ENCODE measurements at regions not wholly inside any gene's neighbourhood (a gene's known extent, or its start where the extent isn't known, plus 50 kb on each side); places are given as distances from the start of the nearest gene placed in this dataset.

DNA sequence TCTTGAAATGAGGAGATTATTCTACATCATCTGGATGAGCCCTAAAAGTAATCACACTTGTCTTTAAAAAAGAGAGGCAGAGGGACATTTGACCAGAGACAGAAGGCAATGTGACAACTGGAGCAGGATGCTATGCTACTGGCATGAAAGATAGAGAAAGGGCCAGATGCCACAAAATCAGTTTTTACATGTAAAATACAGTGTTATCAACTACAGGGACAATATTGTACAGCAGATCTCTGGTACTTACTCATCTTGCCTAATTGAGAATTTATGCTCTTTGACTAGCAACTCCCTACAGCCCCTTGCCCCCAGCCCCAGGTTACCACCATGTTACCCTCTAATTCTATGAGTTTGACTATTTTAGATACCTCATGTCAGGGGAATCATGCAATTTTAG, 633.4 kb downstream of the LTN1 start:
- Histone ChIP-seq H3K9me3 (ENCODE audit: control insufficient read depth, low read length) (no peaks in the 10 kb centered on the region), H3K18ac (ENCODE audit: low read depth in 1 of 2, low read length in 2 of 2) (no peak overlapping the region), H3K14ac (ENCODE audit: low read length in 2 of 2) (no peak overlapping the region), H3K4me2 (ENCODE audit: low read length, poor library complexity, severe bottlenecking) (no peak overlapping the region), H4K8ac (ENCODE audit: low read length) (no peak overlapping the region), H3K9ac (ENCODE audit: low read length) (no peak overlapping the region), H2BK15ac (ENCODE audit: low read depth, poor library complexity, severe bottlenecking) (no peak overlapping the region), H2AK5ac (ENCODE audit: low read length, severe bottlenecking) (no peak overlapping the region), H2BK5ac (ENCODE audit: low read depth, low read length, poor library complexity, severe bottlenecking) (no peak overlapping the region), H2BK120ac (ENCODE audit: low read depth, low read length) (no peak overlapping the region), H3K36me3 (ENCODE audit: control insufficient read depth in 1 of 2, insufficient read depth in 2 of 2, low read depth in 1 of 2, low read length in 2 of 2) (no peaks in the 10 kb centered on the region), H3K79me1 (replicated peaks; ENCODE audit: low read length, poor library complexity, severe bottlenecking) (no peaks in the 10 kb centered on the region), H3K4me3 (ENCODE audit: insufficient read depth in 1 of 2, low read depth in 1 of 2, low read length in 2 of 2) (no peak overlapping the region), H4K91ac (ENCODE audit: low read length) (no peak overlapping the region), H3K4me1 (ENCODE audit: control insufficient read depth, insufficient read depth, low read depth, low read length) (no peaks in the 10 kb centered on the region), H2AFZ (ENCODE audit: low read depth, low read length) (no peak overlapping the region), H3K27ac (ENCODE audit: low read length, poor library complexity, severe bottlenecking) (no peak overlapping the region), H2BK12ac (ENCODE audit: low read length in 2 of 2) (no peak overlapping the region), H3K4ac (ENCODE audit: low read depth in 1 of 2, low read length in 2 of 2) (no peak overlapping the region), H3K27me3 (ENCODE audit: control insufficient read depth in 1 of 2, insufficient read depth in 1 of 2, low read length in 2 of 2) (no peaks in the 10 kb centered on the region), H3K23ac (ENCODE audit: low read length in 2 of 2) (no peak overlapping the region)
- DNase-seq = no peak

DNA sequence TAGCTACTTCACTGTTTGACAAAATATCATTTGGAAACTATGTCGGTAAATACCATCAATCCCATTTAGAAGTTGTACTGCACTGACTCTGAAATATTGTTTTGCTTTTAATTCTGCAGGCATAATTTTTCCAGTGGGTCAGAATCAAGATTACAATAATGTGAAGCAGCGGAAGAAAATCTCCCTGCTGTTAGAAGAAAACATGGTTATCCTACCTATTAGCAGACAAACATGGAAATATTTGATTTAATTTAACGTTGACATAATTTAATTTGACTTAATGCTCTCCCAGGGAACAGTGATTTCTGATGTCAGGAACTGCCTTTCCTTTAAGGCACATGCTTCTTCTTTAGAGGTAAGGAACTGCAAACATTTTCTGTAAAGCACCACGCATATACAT, 634.0 kb downstream of the LTN1 start:
- H3K79me1 ChIP-seq (replicated peaks; ENCODE audit: low read length, poor library complexity, severe bottlenecking) = no peaks in the 10 kb centered on the region
- no peaks in the 10 kb centered on the region for H3K4me1 ChIP-seq (ENCODE audit: control insufficient read depth, insufficient read depth, low read depth, low read length)
- no peak overlapping the region for H3K27ac ChIP-seq (ENCODE audit: low read length, poor library complexity, severe bottlenecking)
- H3K14ac ChIP-seq (ENCODE audit: low read length in 2 of 2) = no peak overlapping the region
- H2BK12ac ChIP-seq (ENCODE audit: low read length in 2 of 2) = no peak overlapping the region
- no peaks in the 10 kb centered on the region for H3K27me3 ChIP-seq (ENCODE audit: control insufficient read depth in 1 of 2, insufficient read depth in 1 of 2, low read length in 2 of 2)
- no peak overlapping the region for H3K4me2 ChIP-seq (ENCODE audit: low read length, poor library complexity, severe bottlenecking)
- no peak overlapping the region for H3K4me3 ChIP-seq (ENCODE audit: insufficient read depth in 1 of 2, low read depth in 1 of 2, low read length in 2 of 2)
- H2BK15ac ChIP-seq (ENCODE audit: low read depth, poor library complexity, severe bottlenecking) = no peak overlapping the region
- H3K36me3 ChIP-seq (ENCODE audit: control insufficient read depth in 1 of 2, insufficient read depth in 2 of 2, low read depth in 1 of 2, low read length in 2 of 2) = no peaks in the 10 kb centered on the region
- no peak overlapping the region for H3K23ac ChIP-seq (ENCODE audit: low read length in 2 of 2)
- H3K18ac ChIP-seq (ENCODE audit: low read depth in 1 of 2, low read length in 2 of 2) = no peak overlapping the region
- WGBS = 100% methylated on average over 1 of the region's 4 CpGs
- H3K9me3 ChIP-seq (ENCODE audit: control insufficient read depth, low read length) = no peaks in the 10 kb centered on the region
- no peak overlapping the region for H4K8ac ChIP-seq (ENCODE audit: low read length)
- no peak overlapping the region for H3K4ac ChIP-seq (ENCODE audit: low read depth in 1 of 2, low read length in 2 of 2)
- H2AFZ ChIP-seq (ENCODE audit: low read depth, low read length) = no peak overlapping the region
- no peak overlapping the region for H3K9ac ChIP-seq (ENCODE audit: low read length)
- H2AK5ac ChIP-seq (ENCODE audit: low read length, severe bottlenecking) = no peak overlapping the region
- no peak overlapping the region for H4K91ac ChIP-seq (ENCODE audit: low read length)
- DNase-seq = no peak
- no peak overlapping the region for H2BK5ac ChIP-seq (ENCODE audit: low read depth, low read length, poor library complexity, severe bottlenecking)
- H2BK120ac ChIP-seq (ENCODE audit: low read depth, low read length) = no peak overlapping the region

DNA sequence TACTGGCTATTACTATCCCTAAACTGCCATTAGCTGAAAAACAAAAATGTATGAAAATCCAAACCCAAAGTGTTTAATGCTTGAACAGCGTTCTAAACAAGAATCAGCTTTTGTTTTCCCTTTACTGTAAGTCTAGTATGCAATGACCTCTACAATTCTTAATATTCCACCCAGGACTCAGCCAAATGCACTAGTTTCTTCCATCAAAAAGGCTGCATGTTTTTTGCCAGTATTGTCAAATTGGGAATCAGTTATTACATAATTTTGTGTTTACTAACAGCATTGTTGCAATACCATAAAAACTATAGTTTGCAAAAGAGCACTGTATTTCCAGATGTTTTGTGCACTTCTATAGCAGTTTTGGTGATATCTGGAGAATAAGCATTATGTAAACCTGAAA, 634.5 kb downstream of the LTN1 start:
- Histone ChIP-seq H2AK5ac (ENCODE audit: low read length, severe bottlenecking) (no peak overlapping the region), H3K9me3 (ENCODE audit: control insufficient read depth, low read length) (no peaks in the 10 kb centered on the region), H2BK120ac (ENCODE audit: low read depth, low read length) (no peak overlapping the region), H2BK15ac (ENCODE audit: low read depth, poor library complexity, severe bottlenecking) (no peak overlapping the region), H3K27ac (ENCODE audit: low read length, poor library complexity, severe bottlenecking) (no peak overlapping the region), H3K9ac (ENCODE audit: low read length) (no peak overlapping the region), H3K4me3 (ENCODE audit: insufficient read depth in 1 of 2, low read depth in 1 of 2, low read length in 2 of 2) (no peak overlapping the region), H2BK5ac (ENCODE audit: low read depth, low read length, poor library complexity, severe bottlenecking) (no peak overlapping the region), H4K8ac (ENCODE audit: low read length) (no peak overlapping the region), H3K27me3 (ENCODE audit: control insufficient read depth in 1 of 2, insufficient read depth in 1 of 2, low read length in 2 of 2) (no peaks in the 10 kb centered on the region), H3K36me3 (ENCODE audit: control insufficient read depth in 1 of 2, insufficient read depth in 2 of 2, low read depth in 1 of 2, low read length in 2 of 2) (no peaks in the 10 kb centered on the region), H3K79me1 (replicated peaks; ENCODE audit: low read length, poor library complexity, severe bottlenecking) (no peaks in the 10 kb centered on the region), H4K91ac (ENCODE audit: low read length) (no peak overlapping the region), H3K4me2 (ENCODE audit: low read length, poor library complexity, severe bottlenecking) (no peak overlapping the region), H3K23ac (ENCODE audit: low read length in 2 of 2) (no peak overlapping the region), H3K14ac (ENCODE audit: low read length in 2 of 2) (no peak overlapping the region), H3K4me1 (ENCODE audit: control insufficient read depth, insufficient read depth, low read depth, low read length) (no peaks in the 10 kb centered on the region), H3K18ac (ENCODE audit: low read depth in 1 of 2, low read length in 2 of 2) (no peak overlapping the region), H2AFZ (ENCODE audit: low read depth, low read length) (no peak overlapping the region), H2BK12ac (ENCODE audit: low read length in 2 of 2) (no peak overlapping the region), H3K4ac (ENCODE audit: low read depth in 1 of 2, low read length in 2 of 2) (no peak overlapping the region)
- 74% methylated on average over 1 of the region's 1 CpG for WGBS
- no peak for DNase-seq

DNA sequence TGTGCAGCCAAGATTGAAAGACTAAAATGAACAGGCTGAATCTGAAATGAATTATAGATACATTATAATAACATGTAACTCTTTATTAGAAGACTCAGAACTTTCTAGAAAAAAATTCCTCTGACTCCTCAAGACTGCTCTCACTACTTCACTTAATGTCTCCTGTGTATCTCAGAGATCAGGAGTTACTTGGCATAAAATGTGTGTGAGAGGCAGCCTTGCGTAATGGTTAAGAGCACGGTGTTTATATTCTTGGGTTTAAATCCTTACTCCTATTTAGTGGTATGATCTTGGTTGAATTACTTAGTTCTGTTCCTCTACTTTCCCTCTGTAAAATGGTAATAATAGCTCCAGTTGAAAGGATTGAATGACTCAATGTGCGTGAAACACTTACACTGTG, 634.9 kb downstream of the LTN1 start:
- H3K27me3 ChIP-seq (ENCODE audit: control insufficient read depth in 1 of 2, insufficient read depth in 1 of 2, low read length in 2 of 2) = no peaks in the 10 kb centered on the region
- no peaks in the 10 kb centered on the region for H3K4me1 ChIP-seq (ENCODE audit: control insufficient read depth, insufficient read depth, low read depth, low read length)
- no peaks in the 10 kb centered on the region for H3K36me3 ChIP-seq (ENCODE audit: control insufficient read depth in 1 of 2, insufficient read depth in 2 of 2, low read depth in 1 of 2, low read length in 2 of 2)
- H2BK12ac ChIP-seq (ENCODE audit: low read length in 2 of 2) = no peak overlapping the region
- H4K91ac ChIP-seq (ENCODE audit: low read length) = no peak overlapping the region
- no peak overlapping the region for H3K23ac ChIP-seq (ENCODE audit: low read length in 2 of 2)
- no peaks in the 10 kb centered on the region for H3K79me1 ChIP-seq (replicated peaks; ENCODE audit: low read length, poor library complexity, severe bottlenecking)
- no peaks in the 10 kb centered on the region for H3K9me3 ChIP-seq (ENCODE audit: control insufficient read depth, low read length)
- no peak overlapping the region for H3K18ac ChIP-seq (ENCODE audit: low read depth in 1 of 2, low read length in 2 of 2)
- no peak overlapping the region for H2BK15ac ChIP-seq (ENCODE audit: low read depth, poor library complexity, severe bottlenecking)
- no peak overlapping the region for H2BK5ac ChIP-seq (ENCODE audit: low read depth, low read length, poor library complexity, severe bottlenecking)
- no peak overlapping the region for H2BK120ac ChIP-seq (ENCODE audit: low read depth, low read length)
- no peak overlapping the region for H3K14ac ChIP-seq (ENCODE audit: low read length in 2 of 2)
- H3K4me3 ChIP-seq (ENCODE audit: insufficient read depth in 1 of 2, low read depth in 1 of 2, low read length in 2 of 2) = no peak overlapping the region
- no peak overlapping the region for H4K8ac ChIP-seq (ENCODE audit: low read length)
- H3K27ac ChIP-seq (ENCODE audit: low read length, poor library complexity, severe bottlenecking) = no peak overlapping the region
- 97% methylated on average over 1 of the region's 3 CpGs for WGBS
- H3K4ac ChIP-seq (ENCODE audit: low read depth in 1 of 2, low read length in 2 of 2) = no peak overlapping the region
- H2AFZ ChIP-seq (ENCODE audit: low read depth, low read length) = no peak overlapping the region
- DNase-seq = peak; percentile 14
- no peak overlapping the region for H3K4me2 ChIP-seq (ENCODE audit: low read length, poor library complexity, severe bottlenecking)
- no peak overlapping the region for H3K9ac ChIP-seq (ENCODE audit: low read length)
- no peak overlapping the region for H2AK5ac ChIP-seq (ENCODE audit: low read length, severe bottlenecking)
